ENCODE measurements at regions not wholly inside any gene's neighbourhood (a gene's known extent, or its start where the extent isn't known, plus 50 kb on each side); places are given as distances from the start of the nearest gene placed in this dataset.

DNA sequence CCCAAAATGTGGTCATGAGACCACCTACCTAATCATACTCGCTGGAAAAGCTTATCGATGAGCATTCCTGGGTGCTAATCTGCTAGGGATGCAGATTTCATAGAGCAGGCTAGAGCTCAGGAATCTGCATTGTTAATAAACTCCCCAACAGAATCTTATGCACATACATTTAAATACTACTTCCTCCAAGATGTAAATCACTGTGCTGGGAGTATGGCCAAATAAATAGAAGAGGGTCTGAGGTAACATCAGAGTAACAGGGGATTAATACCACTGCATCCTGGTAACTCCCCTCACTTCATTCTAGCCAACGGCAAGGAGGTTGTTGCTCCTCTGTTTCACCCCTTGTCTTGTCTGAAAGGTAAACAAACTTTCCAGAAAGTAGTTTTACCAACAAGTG is 118.3 kb upstream of the SEMA6D start:
- TF ChIP-seq GATA2 (IDR thresholded peaks at IDR 0.05; ENCODE audit: low read depth, low read length) (no peak), GATA3 (IDR thresholded peaks at IDR 0.05; ENCODE audit: low read depth, low read length) (no peak)
